ENCODE measurements at regions not wholly inside any gene's neighbourhood (a gene's known extent, or its start where the extent isn't known, plus 50 kb on each side); places are given as distances from the start of the nearest gene placed in this dataset.
"Not testable (repeated sequence)": the region's sequence is repeated elsewhere in the genome, so short reads cannot be mapped to it uniquely, and the experiment has no call there.

DNA sequence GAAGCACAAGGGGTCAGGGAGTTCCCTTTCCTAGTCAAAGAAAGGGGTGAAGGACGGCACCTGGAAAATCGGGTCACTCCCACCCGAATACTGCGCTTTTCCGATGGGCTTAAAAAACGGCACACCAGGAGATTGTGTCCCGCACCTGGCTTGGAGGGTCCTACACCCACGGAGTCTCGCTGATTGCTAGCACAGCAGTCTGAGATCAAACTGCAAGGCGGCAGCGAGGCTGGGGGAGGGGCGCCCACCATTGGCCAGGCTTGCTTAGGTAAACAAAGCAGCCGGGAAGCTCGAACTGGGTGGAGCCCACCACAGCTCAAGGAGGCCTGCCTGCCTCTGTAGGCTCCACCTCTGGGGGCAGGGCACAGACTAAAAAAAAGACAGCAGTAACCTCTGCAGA, 303.3 kb upstream of the GRM3 start:
- not testable (repeated sequence) for DNase-seq

DNA sequence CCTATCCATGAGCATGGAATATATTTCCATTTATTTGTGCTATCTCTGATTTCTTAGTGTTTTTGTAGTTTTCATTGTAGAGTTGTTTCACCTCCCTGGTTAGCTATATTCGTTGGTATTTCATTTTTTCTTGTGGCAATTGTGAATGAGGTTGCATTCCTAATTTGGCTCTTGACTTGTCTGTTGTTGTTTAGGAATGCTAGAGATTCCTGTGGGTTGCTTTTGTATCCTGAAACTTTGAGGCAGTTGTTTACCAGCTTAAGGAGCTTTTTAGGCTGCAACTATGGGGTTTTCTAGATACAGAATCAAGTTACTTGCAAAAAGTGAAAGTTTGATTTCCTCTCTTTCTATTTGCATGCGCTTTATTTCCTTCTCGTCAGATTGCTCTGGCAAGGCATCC, 304.7 kb upstream of the GRM3 start:
- no peak for DNase-seq

DNA sequence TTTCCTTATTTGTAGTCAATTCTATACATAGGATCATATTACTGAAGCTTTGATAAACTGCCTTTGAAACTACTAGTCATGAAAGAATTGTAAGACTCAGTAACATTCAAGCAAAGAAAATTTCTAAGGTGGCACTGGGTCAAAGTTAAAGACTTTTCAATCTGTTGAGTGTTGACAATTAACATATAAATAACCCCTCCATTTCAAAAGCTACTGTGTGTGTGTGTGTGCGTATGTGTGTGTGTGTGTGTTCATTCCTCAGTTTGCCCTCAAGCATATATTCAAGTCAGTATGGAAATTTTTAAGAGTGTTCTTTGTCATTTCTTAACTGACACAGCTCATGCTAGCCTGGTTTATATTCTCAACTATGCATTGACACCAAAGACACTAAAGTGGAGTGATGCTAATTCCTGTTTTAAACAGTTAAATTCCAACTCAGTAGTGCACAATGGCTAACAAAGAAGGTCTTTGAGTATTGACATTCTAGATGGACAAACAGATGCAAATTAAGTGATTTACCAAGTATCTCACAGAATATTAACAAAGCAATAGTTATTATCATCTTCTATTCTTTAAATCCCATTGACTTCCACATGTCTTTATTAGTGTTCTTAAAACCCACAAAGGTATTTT, 314.8 kb upstream of the GRM3 start:
- no peak for DNase-seq

DNA sequence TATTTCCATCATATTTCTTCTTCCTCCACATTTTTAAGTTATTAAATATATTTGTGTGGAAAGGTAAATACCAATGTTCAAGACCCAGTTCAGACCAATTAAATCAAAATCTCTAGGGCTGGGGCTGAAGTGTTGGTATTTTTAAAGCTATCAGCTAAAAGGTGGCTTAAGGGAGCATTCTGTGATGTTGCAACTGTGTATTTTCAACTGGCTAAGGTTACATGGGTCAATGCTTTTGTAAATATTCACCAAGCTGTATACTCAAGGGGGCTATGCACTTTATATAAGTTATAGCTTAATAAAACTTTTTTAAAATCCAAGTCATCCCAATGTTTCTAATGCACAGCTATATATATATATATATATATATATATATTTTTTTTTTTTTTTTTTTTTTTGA, 316.9 kb upstream of the GRM3 start:
- DNase-seq, result no peak

DNA sequence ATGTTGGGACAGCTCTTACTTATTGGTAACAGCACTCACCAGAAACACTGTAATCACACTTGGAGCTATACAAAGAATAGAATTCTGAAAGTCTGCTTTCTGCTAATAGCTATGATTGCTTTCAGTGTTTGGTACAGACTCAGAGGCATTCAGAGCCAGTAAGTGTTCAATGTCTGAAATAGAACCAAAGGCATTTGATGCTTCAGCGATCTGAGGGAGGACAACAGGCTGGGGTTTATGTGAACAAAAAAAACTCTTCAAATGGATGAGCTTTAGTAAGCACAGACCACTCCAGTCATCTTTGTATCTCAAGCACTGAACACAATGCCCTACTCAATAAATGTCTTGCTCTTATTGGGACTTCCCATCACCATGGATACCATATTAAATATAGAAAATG, 322.8 kb upstream of the GRM3 start:
- no peak for DNase-seq

DNA sequence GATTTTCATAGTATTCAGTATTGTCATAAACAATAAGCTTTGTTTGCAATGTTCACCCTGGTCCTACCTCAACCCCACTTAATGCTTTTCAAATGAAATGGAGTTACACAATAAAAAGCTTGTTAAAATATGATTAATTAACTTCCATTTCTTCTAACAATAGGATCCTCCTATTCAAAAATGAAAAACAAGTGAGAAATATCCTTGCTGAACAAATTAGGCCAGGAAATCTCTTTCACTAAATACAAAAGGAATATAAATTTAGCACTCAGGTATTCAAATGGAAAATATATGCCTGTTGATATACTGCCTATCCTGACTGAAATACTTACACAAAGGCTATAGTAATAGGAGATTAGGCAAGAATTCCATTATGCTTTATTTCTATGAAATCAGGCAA, 323.4 kb upstream of the GRM3 start:
- DNase-seq, result no peak

DNA sequence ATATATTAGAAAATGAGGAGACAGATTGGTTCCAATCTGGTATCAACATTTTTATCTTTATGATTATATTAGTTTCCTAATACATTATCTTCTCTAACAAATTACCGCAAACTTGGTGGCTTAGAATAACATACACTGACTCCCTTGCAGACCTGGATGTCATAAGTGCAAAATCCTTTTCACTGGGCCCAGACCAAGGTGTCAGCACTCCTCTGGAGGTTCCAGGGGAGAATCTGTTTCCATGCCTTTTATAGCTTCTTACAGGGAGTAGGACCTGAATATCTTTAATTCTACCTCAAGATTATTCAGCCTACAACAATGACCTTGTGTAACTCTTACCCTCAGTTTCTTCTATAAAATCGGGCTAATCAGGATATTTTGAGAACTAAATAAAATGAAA, 329.9 kb upstream of the GRM3 start:
- no peak for DNase-seq

DNA sequence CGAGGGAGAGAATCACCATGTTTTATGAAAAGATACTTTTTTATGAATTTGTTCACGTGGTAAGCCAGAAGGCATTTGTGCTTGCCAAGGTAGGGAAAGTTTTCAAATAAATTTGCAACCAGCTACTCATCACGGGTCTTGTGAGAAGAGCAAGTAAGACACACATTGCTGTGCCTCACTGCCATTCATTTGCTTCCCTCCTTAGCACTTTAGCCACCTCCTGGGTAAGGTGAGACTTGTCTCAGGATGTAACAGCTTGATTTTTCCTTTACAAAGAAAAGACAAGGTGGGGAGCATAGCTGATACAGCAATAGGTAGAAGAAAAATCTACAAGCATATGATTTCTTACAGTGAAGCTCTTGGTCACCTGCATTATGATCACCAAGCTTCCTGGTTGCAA, 342.4 kb upstream of the GRM3 start:
- no peak for DNase-seq

DNA sequence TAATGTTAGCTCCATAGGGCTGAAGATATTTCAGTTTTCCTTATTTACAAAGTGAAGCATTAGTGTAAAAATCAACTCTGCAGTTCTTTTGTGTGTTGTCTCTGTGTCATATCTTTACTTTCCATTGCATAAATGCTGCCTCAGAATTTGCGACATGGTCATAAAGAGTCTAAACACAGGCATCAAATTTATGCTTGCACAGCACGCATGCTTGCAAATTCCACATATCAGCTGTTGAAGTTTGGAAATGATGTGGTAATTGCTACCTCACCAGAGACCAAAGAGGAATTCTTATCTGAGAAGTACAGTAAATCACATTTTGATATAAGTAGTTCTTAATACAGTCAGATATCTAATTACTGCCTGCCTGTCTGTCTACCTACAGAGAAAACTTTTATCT, 348.2 kb upstream of the GRM3 start:
- DNase-seq, result no peak

DNA sequence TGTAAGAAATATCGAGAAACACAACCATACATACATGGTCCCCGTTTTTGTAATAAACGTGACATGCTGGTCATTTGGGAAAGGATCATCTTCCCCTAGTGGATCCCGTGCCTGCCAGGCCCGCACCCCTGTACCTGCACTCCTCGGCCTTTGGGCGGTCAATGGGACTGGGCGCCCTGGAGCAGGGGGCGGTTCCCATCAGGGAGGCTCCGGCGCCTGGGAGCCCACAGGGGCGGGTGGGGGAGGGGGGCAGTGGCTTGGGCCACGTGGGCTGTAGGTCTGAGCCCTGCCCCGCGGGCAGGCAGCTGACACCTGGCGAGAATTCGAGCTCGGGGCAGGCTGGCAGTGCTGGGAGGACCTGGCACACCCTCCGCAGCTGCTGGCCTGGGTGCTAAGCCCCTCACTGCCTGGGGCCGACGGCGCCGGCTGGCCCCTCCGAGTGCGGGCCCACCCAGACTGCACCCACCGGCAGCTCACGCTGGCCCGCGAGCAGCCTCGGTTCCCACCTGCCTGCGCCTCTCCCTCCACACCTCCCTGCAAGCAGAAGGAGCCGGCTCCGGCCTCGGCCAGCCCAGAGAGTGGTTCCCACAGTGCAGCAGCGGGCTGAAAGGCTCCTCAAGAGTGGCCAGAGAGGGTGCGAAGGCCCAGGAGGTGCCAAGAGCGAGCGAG, 361.6 kb upstream of the GRM3 start:
- DNase-seq, result no peak

DNA sequence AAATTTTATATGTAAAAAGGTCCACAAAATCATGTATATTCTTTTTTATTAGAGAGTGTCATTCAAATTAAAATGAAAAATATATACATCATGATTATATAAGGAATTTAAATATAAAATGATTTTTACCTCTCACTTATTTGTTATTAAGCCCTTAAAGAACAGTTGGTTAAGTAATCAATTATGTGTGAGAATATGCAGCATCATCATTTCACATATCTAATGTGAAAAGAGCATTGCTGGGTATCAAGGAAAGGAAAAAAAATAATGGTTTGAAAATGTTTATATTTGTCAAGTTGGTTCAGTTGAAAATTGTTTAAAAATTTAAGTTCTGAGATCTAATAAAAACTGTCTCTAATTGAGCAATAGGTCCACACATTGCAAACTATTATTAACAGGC, 363.6 kb upstream of the GRM3 start:
- DNase-seq, result no peak

DNA sequence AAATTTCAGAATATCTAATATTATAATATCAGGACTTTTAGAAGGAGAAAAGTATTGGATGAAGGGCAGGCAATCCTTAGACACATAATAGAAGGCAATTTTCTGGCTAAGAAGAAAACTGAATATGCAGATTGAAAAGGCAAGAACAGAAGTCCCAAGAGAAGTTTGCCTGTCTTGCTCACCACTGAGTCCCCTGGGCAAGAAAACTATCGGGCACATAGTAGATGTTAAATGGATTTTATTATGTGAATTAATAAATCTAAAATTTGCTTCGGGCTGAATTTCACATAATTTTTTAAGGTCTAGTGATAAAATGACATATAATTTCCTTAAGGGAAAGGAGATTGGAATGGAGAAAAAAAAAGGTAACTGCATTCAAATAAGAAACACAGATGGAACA, 380.9 kb upstream of the GRM3 start:
- no peak for DNase-seq

DNA sequence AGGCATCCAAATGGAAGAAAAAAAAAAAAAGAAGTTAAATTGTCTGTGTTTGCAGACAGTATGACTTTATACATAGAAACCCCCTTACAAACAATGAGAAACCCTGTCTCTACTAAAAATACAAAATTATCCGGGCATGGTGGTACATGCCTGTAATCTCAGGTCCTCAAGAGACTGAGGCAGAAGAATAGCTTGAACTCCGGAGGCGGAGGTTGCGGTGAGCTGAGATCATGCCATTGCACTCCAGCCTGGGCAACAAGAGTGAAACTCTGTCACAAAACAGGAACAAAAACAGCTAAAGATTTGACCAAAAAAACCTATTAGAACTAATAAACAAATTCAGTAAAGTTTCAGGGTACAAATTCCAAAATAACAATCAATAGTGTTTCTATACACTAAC, 385.8 kb upstream of the GRM3 start:
- DNase-seq, result no peak

DNA sequence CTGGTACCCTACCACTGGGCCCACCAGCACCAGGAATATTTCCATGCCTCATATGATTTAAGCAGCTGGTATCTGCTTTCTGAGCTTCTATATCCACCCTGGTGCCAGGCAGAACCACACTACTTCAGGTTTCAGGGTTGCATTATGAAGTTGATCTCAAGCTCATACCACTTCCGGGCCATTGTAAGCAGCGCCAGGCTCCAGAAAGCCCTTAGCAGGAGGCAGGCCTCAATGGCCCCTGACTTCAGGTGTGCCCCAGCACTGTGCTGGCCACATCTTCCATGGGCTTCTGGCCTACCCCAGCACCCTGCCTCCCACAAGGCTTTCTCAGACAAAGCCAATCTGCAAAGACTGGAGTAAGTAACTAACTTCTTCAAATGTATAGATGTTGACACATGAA, 391.3 kb upstream of the GRM3 start:
- DNase-seq, result no peak

DNA sequence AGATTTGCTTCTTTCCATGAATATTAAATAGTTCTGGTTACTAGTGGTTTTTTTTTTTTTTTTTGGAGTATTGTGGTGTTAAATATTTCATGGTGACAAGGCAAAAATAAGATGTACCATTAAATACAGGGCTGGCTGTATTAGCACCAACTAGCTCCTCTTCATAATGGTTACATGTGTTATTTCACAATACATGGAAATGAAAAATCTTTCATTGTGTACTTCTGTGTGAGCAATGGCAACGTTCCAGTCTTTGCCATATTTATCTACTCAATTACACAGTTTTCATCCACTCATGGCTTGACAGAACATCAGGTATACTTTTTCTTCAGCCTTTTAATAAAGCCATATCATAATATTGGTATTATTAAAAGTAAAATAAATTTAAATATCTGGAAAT, 394.7 kb upstream of the GRM3 start:
- no peak for DNase-seq

DNA sequence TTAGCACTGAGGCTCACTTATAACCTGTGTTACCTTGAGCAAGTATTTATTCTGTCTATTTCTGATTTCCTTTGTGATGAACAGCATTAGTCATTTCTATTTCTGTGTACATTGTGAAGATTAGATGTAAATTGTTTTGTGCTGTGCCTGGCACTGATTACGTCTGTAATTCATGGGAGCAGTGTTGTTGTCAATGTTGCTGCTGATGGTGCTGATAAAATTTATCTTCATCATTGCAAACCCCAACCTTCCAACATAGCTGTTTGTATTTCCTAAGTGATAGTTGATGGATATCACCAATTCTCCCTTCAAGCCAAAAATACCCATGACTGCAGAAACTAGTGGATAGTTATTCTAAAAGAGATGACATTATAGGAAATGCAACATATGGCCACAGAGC, 400.5 kb upstream of the GRM3 start:
- DNase-seq, result no peak

DNA sequence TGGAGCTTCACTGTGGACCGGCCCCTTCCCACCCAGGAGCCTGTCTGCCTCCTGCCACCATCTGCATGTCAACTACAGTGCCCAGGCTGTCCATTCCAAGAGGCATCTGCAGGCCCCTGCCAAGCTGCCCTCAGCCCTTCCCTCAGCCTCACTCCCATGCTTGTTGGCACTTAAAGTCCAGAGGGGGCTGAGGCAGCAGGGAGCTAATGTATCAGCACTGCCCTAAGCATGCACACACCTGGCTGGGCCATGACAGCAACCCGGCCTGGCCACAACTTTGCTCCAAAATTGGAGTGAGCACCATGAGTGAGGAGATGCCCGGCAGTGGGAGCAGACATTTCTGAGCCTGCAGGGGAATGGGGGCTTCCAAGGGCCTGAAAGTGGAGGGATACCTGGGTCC, 417.5 kb upstream of the GRM3 start:
- no peak for DNase-seq

DNA sequence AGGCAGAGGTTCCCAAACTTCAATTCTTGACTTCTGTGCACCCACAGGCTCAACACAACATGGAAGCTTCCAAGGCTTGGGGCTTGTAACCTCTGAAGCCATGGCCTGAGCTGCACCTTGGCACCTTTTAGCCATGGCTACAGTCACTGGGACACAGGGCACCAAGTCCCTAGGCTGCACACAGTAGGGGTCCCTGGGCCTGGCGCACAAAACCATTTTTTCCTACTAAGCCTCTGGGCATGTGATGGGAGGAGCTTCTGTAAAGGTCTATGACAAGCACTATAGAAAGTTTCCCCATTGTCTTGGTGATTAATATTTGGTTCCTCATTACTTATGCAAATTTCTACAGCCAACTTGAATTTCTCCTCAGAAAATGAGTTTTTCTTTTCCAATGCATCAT, 420.9 kb upstream of the GRM3 start:
- DNase-seq, result no peak

DNA sequence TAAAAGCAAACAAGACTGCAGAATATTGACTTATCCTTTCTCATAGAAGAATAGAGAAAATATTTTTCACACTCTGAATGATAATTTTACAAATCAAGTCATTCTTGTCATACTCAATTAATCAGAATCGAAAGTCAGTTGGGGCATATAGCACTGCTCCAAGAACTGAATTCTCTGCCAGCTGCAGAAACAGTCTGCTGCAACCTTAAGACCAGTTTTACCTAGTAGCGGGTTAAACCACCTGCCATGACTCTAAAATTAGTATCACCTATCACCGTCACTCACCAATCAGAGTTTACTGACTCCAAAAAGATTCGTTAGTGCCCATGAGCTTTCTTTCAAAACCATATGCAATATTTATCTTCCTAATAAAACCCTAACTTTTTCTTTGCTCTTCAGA, 429.0 kb upstream of the GRM3 start:
- no peak for DNase-seq

DNA sequence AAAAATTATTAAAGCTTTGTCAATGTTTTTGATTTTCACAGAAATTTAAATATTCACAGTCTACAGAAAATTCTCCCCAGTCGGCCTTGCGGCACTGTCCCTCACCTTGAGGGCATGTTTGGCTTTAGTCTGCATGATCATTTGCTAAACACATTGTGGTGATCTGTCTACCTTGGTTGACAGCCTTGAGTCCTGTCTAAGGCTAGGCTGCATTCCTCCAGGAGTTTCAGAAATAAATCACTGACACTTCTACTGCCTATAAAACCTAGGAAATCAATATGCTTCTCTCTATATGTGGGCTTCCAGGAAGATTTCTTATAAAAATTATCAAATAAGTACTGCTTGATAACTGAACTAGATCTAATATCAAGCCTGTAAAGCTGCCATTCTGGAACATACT, 430.7 kb upstream of the GRM3 start:
- no peak for DNase-seq

DNA sequence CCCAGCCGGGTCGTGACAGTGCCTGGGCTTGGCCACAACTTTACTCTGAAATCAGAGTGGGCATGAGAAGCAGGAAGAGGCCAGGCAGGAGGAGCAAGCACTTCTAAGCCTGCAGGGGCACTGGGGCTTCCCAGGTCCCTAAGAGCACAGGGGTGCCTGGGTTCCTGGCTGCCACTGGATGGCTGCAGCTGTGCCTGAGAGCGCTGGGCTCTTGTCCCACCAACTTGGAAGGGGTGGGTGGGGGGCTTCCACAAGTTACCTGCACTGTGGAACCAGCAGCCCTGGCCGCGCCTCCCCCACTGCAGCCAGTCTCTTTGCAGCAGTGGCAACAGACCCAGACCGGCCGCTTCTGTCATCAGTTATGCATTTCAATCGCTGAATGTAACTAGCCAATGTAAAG, 434.7 kb upstream of the GRM3 start:
- DNase-seq, result no peak

DNA sequence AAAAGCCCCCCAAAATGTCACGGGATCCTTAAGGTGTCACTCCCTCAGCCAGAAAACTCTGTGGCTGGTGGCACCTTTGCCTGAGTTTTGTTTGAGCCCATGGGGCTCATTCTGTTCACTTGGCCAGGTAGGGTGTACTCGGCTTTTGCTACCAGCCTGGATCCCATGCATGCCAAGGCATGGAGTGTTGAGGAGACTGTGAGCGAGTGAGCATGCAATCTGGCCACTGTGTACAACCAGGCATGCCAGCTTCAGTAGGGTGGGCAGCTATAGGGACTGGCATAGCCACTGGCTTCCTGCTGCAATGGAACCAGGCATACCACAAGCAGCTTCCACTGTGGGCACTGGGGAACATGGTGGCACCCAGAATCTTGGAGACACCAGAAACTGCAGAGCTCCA, 436.0 kb upstream of the GRM3 start:
- no peak for DNase-seq

DNA sequence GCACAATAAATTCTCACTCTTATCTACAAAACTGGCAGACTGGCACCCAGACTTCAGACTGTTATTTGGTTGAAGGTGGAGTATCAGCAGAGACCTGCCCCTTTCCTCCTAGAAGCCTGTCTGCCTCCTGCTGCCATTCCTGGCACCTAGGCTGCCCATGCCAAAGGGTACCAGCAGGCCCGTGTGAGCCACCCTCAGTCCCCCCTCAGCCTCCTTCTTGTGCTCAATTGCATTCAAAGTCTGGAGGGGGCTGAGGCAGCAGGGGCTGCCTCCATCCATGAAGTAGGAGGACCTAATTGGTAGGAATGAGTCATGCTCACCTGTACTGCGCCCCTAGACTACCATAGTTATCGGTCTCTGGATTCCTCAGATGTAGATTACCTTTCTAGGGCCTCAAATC, 440.9 kb upstream of the GRM3 start:
- DNase-seq, result no peak

DNA sequence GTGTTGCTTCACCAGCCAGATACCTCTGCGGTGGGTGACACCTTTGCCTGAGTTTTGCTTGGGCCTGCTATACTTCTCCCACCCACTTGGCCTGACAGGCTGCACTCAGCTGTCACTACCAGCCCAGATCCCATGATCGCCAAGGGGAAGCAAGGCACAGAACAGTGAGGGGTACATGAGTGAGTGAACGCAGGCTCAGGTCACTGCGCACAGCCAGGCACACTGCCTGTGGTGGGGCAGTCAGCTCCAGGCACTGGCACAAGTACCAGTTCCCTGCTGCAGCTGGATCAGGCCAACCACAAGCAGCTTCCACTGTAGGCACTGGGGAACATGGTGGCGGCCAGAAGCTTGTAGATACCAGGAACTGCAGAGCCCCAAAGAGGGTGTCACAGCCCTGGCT, 441.9 kb upstream of the GRM3 start:
- no peak for DNase-seq

DNA sequence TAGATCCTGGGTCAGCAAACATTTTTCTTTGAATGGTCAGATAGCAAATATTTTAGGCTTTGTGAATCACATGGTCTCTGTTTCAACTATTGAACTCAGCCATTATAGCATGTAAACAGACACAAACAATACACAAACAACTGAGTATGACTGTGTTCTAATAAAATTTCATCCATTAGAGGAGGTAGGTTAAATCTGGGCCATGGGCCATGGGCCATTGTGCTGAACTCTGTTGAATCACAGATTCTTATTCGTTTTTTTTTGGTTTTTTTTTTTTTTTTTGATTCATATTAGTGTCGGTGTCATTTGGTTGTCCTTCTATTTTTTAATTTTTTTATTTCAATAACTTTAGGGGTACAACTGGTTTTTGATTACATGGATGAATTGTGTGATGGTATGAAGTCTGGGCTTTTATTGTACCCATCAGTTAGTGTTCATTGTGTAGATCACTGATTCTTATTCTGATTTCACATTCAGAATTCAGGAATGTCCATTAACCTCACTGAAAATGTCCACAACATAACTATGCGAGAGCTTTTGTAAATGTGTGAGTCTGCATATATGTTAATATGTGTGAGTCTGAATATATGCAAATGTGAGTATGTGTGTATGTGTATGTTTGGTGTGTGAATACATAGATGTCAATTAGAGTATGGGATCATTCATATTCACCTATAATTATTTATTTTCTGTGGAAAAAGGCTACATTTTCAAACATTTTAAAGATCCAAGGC, 443.7 kb upstream of the GRM3 start:
- DNase-seq, result no peak
